ENCODE measurements at regions not wholly inside any gene's neighbourhood (a gene's known extent, or its start where the extent isn't known, plus 50 kb on each side); places are given as distances from the start of the nearest gene placed in this dataset.
"Not testable (repeated sequence)": the region's sequence is repeated elsewhere in the genome, so short reads cannot be mapped to it uniquely, and the experiment has no call there.

- not testable (repeated sequence) for H3K4me1 Mint-ChIP-seq (ENCODE audit: low read depth); H3K4me3 Mint-ChIP-seq; H3K27ac Mint-ChIP-seq; H3K9me3 Mint-ChIP-seq; H3K36me3 Mint-ChIP-seq (ENCODE audit: low read depth); H3K27me3 Mint-ChIP-seq (ENCODE audit: insufficient read depth); DNase-seq
- TF ChIP-seq, protein P1, sequence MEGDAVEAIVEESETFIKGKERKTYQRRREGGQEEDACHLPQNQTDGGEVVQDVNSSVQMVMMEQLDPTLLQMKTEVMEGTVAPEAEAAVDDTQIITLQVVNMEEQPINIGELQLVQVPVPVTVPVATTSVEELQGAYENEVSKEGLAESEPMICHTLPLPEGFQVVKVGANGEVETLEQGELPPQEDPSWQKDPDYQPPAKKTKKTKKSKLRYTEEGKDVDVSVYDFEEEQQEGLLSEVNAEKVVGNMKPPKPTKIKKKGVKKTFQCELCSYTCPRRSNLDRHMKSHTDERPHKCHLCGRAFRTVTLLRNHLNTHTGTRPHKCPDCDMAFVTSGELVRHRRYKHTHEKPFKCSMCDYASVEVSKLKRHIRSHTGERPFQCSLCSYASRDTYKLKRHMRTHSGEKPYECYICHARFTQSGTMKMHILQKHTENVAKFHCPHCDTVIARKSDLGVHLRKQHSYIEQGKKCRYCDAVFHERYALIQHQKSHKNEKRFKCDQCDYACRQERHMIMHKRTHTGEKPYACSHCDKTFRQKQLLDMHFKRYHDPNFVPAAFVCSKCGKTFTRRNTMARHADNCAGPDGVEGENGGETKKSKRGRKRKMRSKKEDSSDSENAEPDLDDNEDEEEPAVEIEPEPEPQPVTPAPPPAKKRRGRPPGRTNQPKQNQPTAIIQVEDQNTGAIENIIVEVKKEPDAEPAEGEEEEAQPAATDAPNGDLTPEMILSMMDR (IDR thresholded peaks at IDR 0.05) = peak; percentile 62
Observed at GRCh38 chr22:16911340-16911739, 86.1 kb upstream of the XKR3 start.

DNA sequence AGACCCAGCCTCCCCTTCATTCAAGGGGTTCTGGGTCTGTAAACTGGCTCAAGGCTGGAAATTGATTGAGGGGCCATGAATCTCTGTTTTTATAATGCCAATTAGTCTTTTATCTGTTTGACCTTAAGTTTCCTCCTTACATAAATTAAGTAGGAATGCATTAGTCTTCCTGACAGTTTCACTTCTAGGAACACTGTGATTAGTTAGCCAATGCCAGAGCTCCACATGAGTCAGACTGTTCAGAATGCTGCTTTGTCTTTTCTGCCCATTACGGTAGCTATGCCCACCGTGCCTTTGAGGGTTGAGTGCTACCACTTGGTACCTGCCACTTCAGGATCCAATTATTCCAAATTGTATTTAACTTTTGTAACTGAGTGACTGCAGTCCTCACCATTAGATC is 76.8 kb upstream of the XKR3 start:
- H3K27me3 Mint-ChIP-seq (ENCODE audit: insufficient read depth); H3K36me3 Mint-ChIP-seq (ENCODE audit: low read depth); H3K9me3 Mint-ChIP-seq; H3K27ac Mint-ChIP-seq; H3K4me1 Mint-ChIP-seq (ENCODE audit: low read depth): not testable (repeated sequence)
- DNase-seq = peak; percentile 63
- peak overlapping the region; percentile 13; the same call in 1 of the 2 replicates for H3K4me3 Mint-ChIP-seq

DNA sequence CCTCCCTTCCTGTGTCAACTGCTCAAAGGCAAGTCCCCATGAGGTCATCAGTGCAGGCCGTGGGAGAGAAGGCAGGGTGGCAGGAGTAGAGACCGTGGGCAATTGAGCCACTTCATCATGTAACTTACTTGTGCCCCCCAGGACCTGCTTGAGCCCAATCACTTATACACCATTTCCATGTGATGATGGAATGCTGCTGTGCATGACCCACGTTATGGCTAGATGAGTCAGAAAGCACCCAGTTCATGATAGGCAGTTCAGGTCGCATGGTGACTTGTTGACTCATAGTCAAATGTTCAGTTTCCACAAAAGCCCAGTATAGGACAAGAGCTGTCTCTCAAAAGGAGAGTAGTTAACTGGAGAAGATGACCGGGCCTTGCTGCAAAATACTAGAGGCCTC is 76.4 kb upstream of the XKR3 start:
- not testable (repeated sequence) for H3K4me3 Mint-ChIP-seq; H3K4me1 Mint-ChIP-seq (ENCODE audit: low read depth); H3K9me3 Mint-ChIP-seq; H3K27me3 Mint-ChIP-seq (ENCODE audit: insufficient read depth); H3K36me3 Mint-ChIP-seq (ENCODE audit: low read depth)
- peak overlapping the region; percentile 18; the same call in 1 of the 2 replicates for H3K27ac Mint-ChIP-seq
- DNase-seq = peak; percentile 63

- not testable (repeated sequence) for H3K4me3 Mint-ChIP-seq; DNase-seq; H3K27me3 Mint-ChIP-seq (ENCODE audit: insufficient read depth)
Observed at GRCh38 chr22:16899358-16899757, 74.1 kb upstream of the XKR3 start.

GRCh38 chr22:16897365-16897764 is 72.2 kb upstream of the XKR3 start:
- not testable (repeated sequence) for H3K4me1 Mint-ChIP-seq (ENCODE audit: low read depth); H3K9me3 Mint-ChIP-seq; H3K27me3 Mint-ChIP-seq (ENCODE audit: insufficient read depth); H3K36me3 Mint-ChIP-seq (ENCODE audit: low read depth); H3K27ac Mint-ChIP-seq; H3K4me3 Mint-ChIP-seq; DNase-seq
- TF ChIP-seq, protein P1 (IDR thresholded peaks at IDR 0.05) = peak; percentile 57

More at GRCh38 chr22:16899358-16899757, 74.1 kb upstream of the XKR3 start:
- H3K9me3 Mint-ChIP-seq; H3K27ac Mint-ChIP-seq; H3K36me3 Mint-ChIP-seq (ENCODE audit: low read depth); H3K4me1 Mint-ChIP-seq (ENCODE audit: low read depth): not testable (repeated sequence)

- not testable (repeated sequence) for H3K9me3 Mint-ChIP-seq; H3K27ac Mint-ChIP-seq; H3K4me3 Mint-ChIP-seq; H3K36me3 Mint-ChIP-seq (ENCODE audit: low read depth); H3K27me3 Mint-ChIP-seq (ENCODE audit: insufficient read depth); H3K4me1 Mint-ChIP-seq (ENCODE audit: low read depth)
- DNase-seq = peak; percentile 9
- TF ChIP-seq, protein P1 (IDR thresholded peaks at IDR 0.05) = peak; percentile 74
Observed at GRCh38 chr22:16891892-16892291, 66.7 kb upstream of the XKR3 start.

DNA sequence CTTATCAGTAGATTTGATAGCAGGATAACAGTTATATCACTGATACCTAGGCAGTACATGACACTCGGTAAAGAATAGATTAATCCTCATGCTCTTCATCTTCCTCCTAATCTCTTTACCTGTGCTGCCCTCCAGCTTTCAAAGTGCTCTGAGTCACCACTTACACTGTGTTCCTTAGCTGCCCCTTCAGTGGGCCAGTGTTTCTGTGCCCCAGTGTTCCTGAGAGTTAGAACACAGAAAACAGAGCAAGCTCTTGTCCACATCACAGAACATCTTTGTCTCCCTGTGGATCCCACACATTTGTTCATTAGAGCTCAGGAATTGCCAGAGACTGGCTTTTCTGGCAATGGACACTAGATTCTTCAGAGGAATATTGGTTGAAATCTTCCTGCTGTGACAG is 51.1 kb upstream of the XKR3 start:
- not testable (repeated sequence) for H3K27me3 Mint-ChIP-seq (ENCODE audit: insufficient read depth)

More for the DNA sequence above, 51.1 kb upstream of the XKR3 start:
- not testable (repeated sequence) for H3K4me1 Mint-ChIP-seq (ENCODE audit: low read depth); H3K36me3 Mint-ChIP-seq (ENCODE audit: low read depth); H3K4me3 Mint-ChIP-seq; H3K27ac Mint-ChIP-seq; DNase-seq
- peaks cover 11% of the 10 kb centered on the region for H3K9me3 Mint-ChIP-seq
